HG03432 (cell line): ENCODE measurements at regions not wholly inside any gene's neighbourhood (a gene's known extent, or its start where the extent isn't known, plus 50 kb on each side); places are given as distances from the start of the nearest gene placed in this dataset.
A peak's percentile ranks its signal among the peaks of the same experiment; 100 is the strongest.
"Not testable (repeated sequence)": the region's sequence is repeated elsewhere in the genome, so short reads cannot be mapped to it uniquely, and the experiment has no call there.

Source experiments
- ATAC-seq: cut with Tn5 transposase; IDR thresholded peaks from one replicate; pipeline ENCODE4 v1.9.1; 2021; ENCODE audit warnings: mild to moderate bottlenecking, moderate library complexity; ENCODE audit not compliant: unreplicated experiment

DNA sequence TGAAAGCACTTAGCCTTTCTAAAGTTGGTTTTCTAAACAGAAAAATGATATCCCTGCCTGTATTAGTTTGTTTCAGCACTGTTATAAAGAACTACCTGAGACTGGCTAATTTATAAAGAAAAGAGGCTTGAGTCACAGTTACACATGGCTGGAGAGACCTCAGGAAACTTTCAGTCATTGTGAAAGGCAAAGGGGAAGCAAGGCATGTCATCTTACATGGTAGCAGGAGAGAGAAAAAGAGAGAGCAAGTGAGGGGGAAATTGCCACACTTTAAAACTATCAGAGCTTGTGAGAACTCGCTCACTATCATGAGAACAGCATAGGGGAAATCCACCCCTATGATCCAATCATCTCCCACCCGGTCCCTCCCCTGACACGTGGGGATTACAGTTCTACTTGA is 64.9 kb downstream of the FAM170A start:
- peak; percentile 64 for ATAC-seq

GRCh38 chr5:119706049-119706448 is 76.7 kb downstream of the FAM170A start:
- ATAC-seq, result no peak

DNA sequence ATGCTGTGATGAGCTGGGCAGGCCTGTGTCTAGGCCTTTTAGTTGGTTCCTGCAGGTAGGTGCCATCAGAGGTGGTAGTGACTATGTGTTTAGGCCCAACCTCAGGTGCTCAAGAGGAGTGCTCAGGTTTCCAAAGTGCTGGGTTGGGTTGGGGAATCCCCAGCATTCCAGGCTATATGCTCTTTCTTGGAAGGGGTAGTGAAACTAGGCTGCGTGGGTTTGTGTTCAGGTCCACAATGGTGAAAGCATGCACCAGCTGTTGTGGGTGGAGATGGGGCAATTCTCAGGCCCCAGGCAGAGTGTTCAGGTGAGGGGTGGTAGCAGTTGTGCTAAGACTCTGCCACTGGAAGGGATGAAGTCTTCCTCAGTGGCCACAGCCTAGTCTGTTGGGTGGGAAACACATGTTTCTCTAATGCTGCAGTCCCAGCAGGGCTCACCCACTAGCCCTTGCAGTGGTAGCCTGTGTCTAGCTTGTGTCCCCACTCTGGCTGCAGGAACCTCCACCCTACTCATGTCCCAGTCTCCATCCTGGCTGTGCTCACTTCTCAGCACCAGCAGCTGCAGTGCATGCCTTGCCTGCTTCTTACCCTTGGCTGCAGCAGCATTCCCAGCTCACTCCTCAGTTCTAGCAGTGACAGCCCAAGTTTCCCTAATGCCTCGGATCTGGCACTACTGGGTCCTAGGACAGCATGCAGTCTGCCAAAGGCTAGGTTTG is 78.9 kb downstream of the FAM170A start:
- no peak for ATAC-seq

DNA sequence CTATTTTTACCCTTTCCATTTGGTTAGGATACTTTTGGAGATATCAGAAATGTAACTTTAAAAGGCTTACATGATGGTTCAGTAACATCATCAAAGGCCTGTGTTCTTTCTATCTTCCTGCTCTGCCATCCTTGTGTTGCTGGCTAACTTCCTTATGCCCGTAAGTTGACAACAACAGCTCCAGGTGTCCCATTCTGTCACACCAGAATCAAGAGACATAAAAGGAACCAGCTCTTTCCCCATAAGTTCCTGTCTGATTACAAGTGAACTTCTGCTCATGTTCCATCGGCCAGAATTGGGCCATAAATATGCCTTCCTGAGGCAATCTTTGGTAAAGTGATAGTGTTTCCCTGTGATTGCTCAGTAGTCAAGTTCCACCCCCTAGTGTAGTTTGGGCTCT is 92.4 kb downstream of the FAM170A start:
- no peak for ATAC-seq

DNA sequence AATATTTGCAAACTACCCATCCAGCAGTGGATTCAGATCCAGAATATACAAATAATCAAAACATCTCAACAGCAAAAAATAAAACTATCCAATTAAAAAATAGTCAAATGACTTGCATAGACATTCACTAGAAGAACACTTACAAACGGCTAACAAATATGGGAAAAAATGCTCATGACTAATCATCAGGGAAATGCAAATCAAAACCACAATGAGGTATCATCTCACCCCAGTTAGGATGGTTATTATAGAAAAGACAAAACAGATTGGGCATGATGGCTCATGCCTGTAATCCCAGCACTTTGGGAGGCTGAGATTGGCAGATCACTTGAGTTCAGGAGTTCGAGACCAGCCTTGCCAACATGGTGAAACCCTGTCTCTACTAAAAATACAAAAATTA is 95.9 kb downstream of the FAM170A start:
- ATAC-seq, result not testable (repeated sequence)

DNA sequence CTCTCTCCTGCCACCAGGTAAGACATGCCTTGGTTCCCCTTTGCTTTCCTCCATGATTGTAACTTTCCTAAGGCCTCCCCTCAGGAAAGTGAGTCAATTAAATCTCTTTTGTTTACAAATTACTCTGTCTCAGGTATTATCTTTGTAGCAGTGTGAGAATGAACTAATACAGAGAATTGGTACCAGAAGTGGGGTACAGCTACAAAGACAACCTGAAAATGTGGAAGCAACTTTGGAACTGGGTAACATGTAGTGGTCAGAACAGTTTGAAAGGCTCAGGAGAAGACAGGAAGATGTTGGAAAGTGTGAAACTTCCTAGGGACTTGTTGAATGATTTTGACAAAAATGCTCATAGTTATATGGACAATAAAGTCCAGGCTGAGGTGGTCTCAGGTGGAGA is 97.2 kb downstream of the FAM170A start:
- no peak for ATAC-seq

DNA sequence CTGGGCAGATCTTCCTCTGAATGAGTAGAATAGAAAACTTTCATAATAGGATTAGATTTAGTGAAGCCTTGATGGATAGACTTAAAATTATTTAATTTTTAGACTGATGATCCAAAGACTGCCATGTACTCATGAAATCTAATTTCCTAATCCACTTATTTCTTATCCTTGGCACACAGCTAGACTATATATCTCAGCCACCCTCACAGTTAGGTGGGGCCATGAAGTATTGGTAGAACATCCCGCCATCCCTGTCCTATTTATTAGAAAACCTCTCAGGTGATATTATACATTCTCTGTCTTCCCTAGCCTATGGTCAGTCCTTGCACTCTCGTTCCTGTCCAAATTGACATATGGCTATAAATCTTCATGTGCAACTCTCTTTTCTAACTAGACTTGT is 110.9 kb downstream of the FAM170A start:
- ATAC-seq, result no peak

- no peak for ATAC-seq
Measured at GRCh38 chr5:119741691-119742090, 112.3 kb downstream of the FAM170A start.

DNA sequence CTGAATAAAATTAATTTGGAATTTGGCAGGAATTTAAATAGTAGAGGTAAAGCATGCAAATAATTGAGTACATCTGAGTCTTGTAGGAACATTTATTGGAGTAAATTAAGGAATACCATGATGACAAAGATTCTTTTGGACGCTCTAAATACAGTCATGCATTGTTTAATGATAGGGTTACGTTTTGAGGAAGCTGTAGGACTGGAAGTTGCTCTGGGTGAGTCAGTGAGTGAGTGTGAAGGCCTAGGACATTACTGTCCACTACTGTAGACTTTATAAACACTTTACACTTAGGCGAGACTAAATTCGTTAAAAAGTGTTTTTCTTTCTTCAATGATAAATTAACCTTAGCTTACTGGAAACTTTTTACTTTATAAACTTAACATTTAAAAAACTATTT is 113.0 kb downstream of the FAM170A start:
- no peak for ATAC-seq

GRCh38 chr5:119743927-119744326 is 114.6 kb downstream of the FAM170A start:
- ATAC-seq, result peak; percentile 89

GRCh38 chr5:119745976-119746375 is 116.6 kb downstream of the FAM170A start:
- ATAC-seq, result no peak

DNA sequence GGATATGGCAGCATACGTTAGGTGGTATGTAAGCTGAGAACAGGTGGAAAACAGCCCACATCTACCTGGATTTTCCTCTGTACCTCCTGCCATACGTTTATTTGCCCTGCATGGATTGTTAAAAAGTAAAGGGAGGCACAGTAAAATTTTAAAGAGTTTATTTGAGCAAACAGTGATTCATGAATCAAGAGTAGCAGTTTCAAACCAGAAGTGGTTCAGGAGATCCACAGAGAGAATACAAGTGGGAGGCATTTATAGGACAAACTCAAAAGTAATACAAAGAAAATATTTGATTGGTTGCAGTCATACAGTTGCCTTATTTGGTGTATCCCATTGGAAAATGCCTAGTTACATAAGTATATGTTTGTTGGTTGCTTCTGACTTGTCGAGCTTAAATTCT is 117.6 kb downstream of the FAM170A start:
- no peak for ATAC-seq

DNA sequence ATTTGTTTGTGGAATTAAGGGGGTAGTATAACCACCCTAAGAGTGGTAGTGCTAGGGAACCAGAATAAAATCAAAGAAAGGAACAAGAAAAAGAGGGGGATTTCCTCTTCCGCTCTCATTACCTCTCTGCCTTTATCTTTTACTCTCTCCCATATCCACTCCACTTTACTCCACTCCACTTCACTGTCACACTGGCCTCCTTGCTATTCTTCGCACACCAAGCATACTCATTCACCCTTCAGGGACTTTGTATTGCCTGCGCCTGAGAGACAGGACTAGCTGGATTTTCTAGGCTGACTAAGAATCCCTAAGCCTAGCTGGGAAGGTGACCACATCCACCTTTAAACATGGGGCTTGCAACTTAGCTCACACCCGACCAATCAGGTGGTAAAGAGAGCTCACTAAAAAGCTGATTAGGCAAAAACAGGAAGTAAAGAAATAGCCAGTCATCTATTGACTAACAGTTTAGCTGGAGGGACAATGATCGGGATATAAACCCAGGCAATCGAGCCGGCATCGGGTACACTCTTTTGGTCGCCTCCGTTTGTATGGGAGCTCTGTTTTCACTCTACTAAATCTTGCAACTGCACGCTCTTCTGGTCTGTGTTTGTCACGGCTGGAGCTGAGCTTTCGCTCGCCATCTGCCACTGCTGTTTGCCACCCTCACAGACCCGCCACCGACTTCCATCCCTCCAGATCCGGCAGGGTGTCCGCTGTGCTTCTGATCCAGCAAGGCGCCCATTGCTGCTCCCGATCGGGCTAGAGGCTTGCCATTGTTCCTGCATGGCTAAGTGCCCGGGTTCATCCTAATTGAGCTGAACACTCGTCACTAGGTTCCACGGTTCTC is 121.8 kb downstream of the FAM170A start:
- no peak for ATAC-seq

DNA sequence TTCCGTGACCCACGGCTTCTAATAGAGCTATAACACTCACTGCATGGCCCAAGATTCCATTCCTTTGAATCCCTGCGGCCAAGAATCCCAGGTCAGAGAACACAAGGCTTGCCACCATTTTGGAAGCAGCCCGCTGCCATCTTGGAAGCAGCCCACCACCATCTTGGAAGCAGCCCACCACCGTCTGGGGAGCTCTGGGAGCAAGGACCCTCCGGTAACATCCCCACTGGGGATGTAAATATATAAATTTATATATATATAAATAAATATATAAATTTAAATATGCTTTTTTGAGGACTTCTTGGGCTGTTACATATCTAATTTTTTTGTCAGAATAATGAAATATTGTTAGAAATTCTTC is 122.4 kb downstream of the FAM170A start:
- no peak for ATAC-seq

GRCh38 chr5:119752921-119753886 is 123.8 kb downstream of the FAM170A start:
- no peak for ATAC-seq

DNA sequence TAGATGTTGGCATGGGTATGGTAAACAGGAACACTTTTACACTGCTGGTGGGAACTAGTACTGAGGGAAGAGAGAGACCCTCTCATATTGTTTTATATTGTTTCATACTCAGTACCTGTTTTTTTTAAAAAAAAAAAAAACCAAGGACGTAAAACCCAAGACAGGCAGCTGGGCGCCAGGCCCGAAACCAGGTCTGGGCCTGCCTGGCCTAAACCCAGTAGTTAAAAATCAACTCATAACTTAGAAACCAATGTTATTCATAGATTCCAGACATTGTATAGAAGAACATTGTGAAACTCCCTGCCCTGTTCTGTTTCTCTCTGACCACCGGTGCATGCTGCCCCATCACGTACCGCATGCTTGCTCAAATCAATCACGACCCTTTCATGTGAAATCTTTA is 125.5 kb downstream of the FAM170A start:
- not testable (repeated sequence) for ATAC-seq

GRCh38 chr5:119757276-119757675 is 127.9 kb downstream of the FAM170A start:
- ATAC-seq, result no peak

GRCh38 chr5:119769695-119770693 is 140.6 kb downstream of the FAM170A start:
- not testable (repeated sequence) for ATAC-seq

GRCh38 chr5:119780145-119780544 is 150.8 kb downstream of the FAM170A start:
- not testable (repeated sequence) for ATAC-seq

- no peak for ATAC-seq
Measured at GRCh38 chr5:119785057-119785456, 155.7 kb downstream of the FAM170A start.
